ENCODE measurements at regions not wholly inside any gene's neighbourhood (a gene's known extent, or its start where the extent isn't known, plus 50 kb on each side); places are given as distances from the start of the nearest gene placed in this dataset.

GRCh38 chr14:28603606-28604005 lies 163.0 kb upstream of the FOXG1 start:
- POLR2A ChIA-PET = no interaction called here
- no peak for DNase-seq (ENCODE audit: extremely low spot score)
- TF ChIP-seq LEF1 (IDR thresholded peaks at IDR 0.05; ENCODE audit: borderline replicate concordance) (no peak), L3MBTL2 (conservative IDR thresholded peaks at IDR 0.05) (no peak), BHLHE40 (IDR thresholded peaks at IDR 0.05; ENCODE audit: borderline replicate concordance) (no peak), FOXA1 (IDR thresholded peaks at IDR 0.05) (no peak), CTBP1 (IDR thresholded peaks at IDR 0.05; ENCODE audit: borderline replicate concordance) (no peak), SUZ12 (IDR thresholded peaks at IDR 0.05) (no peak), FOXM1 (IDR thresholded peaks at IDR 0.05; ENCODE audit: borderline replicate concordance) (no peak), PKNOX1 (IDR thresholded peaks at IDR 0.05) (no peak), FOXK2 (IDR thresholded peaks at IDR 0.05) (no peak), TARDBP (IDR thresholded peaks at IDR 0.05) (no peak), ARNT (IDR thresholded peaks at IDR 0.05) (no peak), HDGF (IDR thresholded peaks at IDR 0.05; ENCODE audit: borderline replicate concordance) (no peak), SP1 (IDR thresholded peaks at IDR 0.05) (no peak)
- CTCF ChIA-PET = no interaction called here

GRCh38 chr14:28607661-28608060 lies 158.9 kb upstream of the FOXG1 start:
- no peak for DNase-seq (ENCODE audit: extremely low spot score)
- no peak for TF ChIP-seq ELF4 (IDR thresholded peaks at IDR 0.05)
- TF ChIP-seq FOXM1 (IDR thresholded peaks at IDR 0.05; ENCODE audit: borderline replicate concordance) = no peak
- no peak for TF ChIP-seq TARDBP (IDR thresholded peaks at IDR 0.05)
- no peak for TF ChIP-seq BHLHE40 (IDR thresholded peaks at IDR 0.05; ENCODE audit: borderline replicate concordance)
- no peak for TF ChIP-seq HDGF (IDR thresholded peaks at IDR 0.05; ENCODE audit: borderline replicate concordance)
- no peak for TF ChIP-seq ZNF384 (IDR thresholded peaks at IDR 0.05)
- ChIA-PET CTCF (interaction anchor here (0.6 kb wide), 2 partner anchors 495 to 595 kb away, joined by 3 to 4 read pairs; no protein-coding TSS in a partner anchor), POLR2A (no interaction called here)

- ChIA-PET CTCF (no interaction called here), POLR2A (no interaction called here)
- DNase-seq (ENCODE audit: extremely low spot score) = no peak
- TF ChIP-seq ARNT (IDR thresholded peaks at IDR 0.05) (no peak), FOXA1 (IDR thresholded peaks at IDR 0.05) (no peak), TARDBP (IDR thresholded peaks at IDR 0.05) (no peak), ZNF384 (IDR thresholded peaks at IDR 0.05) (no peak), BHLHE40 (IDR thresholded peaks at IDR 0.05; ENCODE audit: borderline replicate concordance) (no peak), PKNOX1 (IDR thresholded peaks at IDR 0.05) (no peak), LEF1 (IDR thresholded peaks at IDR 0.05; ENCODE audit: borderline replicate concordance) (no peak), L3MBTL2 (conservative IDR thresholded peaks at IDR 0.05) (no peak), FOXM1 (IDR thresholded peaks at IDR 0.05; ENCODE audit: borderline replicate concordance) (no peak), NFRKB (IDR thresholded peaks at IDR 0.05) (no peak), ELF4 (IDR thresholded peaks at IDR 0.05) (no peak), SP1 (IDR thresholded peaks at IDR 0.05) (no peak), FOXK2 (IDR thresholded peaks at IDR 0.05) (no peak), SUZ12 (IDR thresholded peaks at IDR 0.05) (no peak), CTBP1 (IDR thresholded peaks at IDR 0.05; ENCODE audit: borderline replicate concordance) (no peak), HDGF (IDR thresholded peaks at IDR 0.05; ENCODE audit: borderline replicate concordance) (no peak)
These were observed 158.1 kb upstream of the FOXG1 start for GRCh38 chr14:28608443-28608842.

GRCh38 chr14:28608851-28609828 lies 157.4 kb upstream of the FOXG1 start:
- TF ChIP-seq HDGF (IDR thresholded peaks at IDR 0.05; ENCODE audit: borderline replicate concordance) (no peak), ZNF384 (IDR thresholded peaks at IDR 0.05) (no peak), FOXA1 (IDR thresholded peaks at IDR 0.05) (no peak), PKNOX1 (IDR thresholded peaks at IDR 0.05) (no peak), TARDBP (IDR thresholded peaks at IDR 0.05) (no peak), BHLHE40 (IDR thresholded peaks at IDR 0.05; ENCODE audit: borderline replicate concordance) (no peak), CTBP1 (IDR thresholded peaks at IDR 0.05; ENCODE audit: borderline replicate concordance) (no peak), ARNT (IDR thresholded peaks at IDR 0.05) (no peak), SP1 (IDR thresholded peaks at IDR 0.05) (no peak), SUZ12 (IDR thresholded peaks at IDR 0.05) (no peak), NFRKB (IDR thresholded peaks at IDR 0.05) (no peak), L3MBTL2 (conservative IDR thresholded peaks at IDR 0.05) (no peak), FOXK2 (IDR thresholded peaks at IDR 0.05) (no peak), FOXM1 (IDR thresholded peaks at IDR 0.05; ENCODE audit: borderline replicate concordance) (no peak)
- ChIA-PET POLR2A (no interaction called here), CTCF (interaction anchor here (0.6 kb wide), 1 partner anchor 20 kb away, joined by 9 read pairs; no protein-coding TSS in a partner anchor)
- peak; percentile 43 for DNase-seq (ENCODE audit: extremely low spot score)

GRCh38 chr14:28612414-28612813 lies 154.2 kb upstream of the FOXG1 start:
- CTCF ChIA-PET = no interaction called here
- no peak for DNase-seq (ENCODE audit: extremely low spot score)
- TF ChIP-seq SP1 (IDR thresholded peaks at IDR 0.05) = no peak
- TF ChIP-seq ELF4 (IDR thresholded peaks at IDR 0.05) = no peak
- no peak for TF ChIP-seq L3MBTL2 (conservative IDR thresholded peaks at IDR 0.05)
- TF ChIP-seq PKNOX1 (IDR thresholded peaks at IDR 0.05) = no peak
- no peak for TF ChIP-seq ZNF384 (IDR thresholded peaks at IDR 0.05)
- TF ChIP-seq FOXA1 (IDR thresholded peaks at IDR 0.05) = no peak
- TF ChIP-seq HDGF (IDR thresholded peaks at IDR 0.05; ENCODE audit: borderline replicate concordance) = no peak
- TF ChIP-seq NFRKB (IDR thresholded peaks at IDR 0.05) = no peak
- no peak for TF ChIP-seq FOXK2 (IDR thresholded peaks at IDR 0.05)
- no peak for TF ChIP-seq BHLHE40 (IDR thresholded peaks at IDR 0.05; ENCODE audit: borderline replicate concordance)
- no peak for TF ChIP-seq ARNT (IDR thresholded peaks at IDR 0.05)
- TF ChIP-seq SUZ12 (IDR thresholded peaks at IDR 0.05) = no peak
- POLR2A ChIA-PET = no interaction called here

All from HEK293T (cell line).